Endothelial cell of umbilical vein (primary cell): ENCODE measurements at regions not wholly inside any gene's neighbourhood (a gene's known extent, or its start where the extent isn't known, plus 50 kb on each side); places are given as distances from the start of the nearest gene placed in this dataset.

Source experiments
- CTCF ChIP-seq, 2 donors: IDR thresholded peaks; 1 replicate in 1 of 2; 2 replicates in 1 of 2; pipeline ENCODE4 v1.5.1; 2011; ENCODE audit warnings: low read length in 2 of 2, mild to moderate bottlenecking in 2 of 2, moderate library complexity in 2 of 2, control low read depth in 1 of 2, inconsistent platforms in 1 of 2, low read depth in 1 of 2; ENCODE audit not compliant: insufficient read depth in 1 of 2; ENCODE audit errors: extremely low read depth in 1 of 2
- EZH2 ChIP-seq: IDR thresholded peaks from 2 replicates; pipeline ENCODE4 v1.6.1; 2012; ENCODE audit warnings: borderline replicate concordance, low read depth, mild to moderate bottlenecking, moderate library complexity, low read length, inconsistent platforms; ENCODE audit not compliant: severe bottlenecking
- FOS ChIP-seq: IDR thresholded peaks from 2 replicates; pipeline ENCODE4 v1.6.1; 2011; ENCODE audit warnings: mild to moderate bottlenecking, low read length, moderate library complexity, borderline replicate concordance; ENCODE audit not compliant: insufficient read depth
- GATA2 ChIP-seq: IDR thresholded peaks from 2 replicates; pipeline ENCODE4 v1.7.0; 2011; ENCODE audit warnings: low read depth, mild to moderate bottlenecking, moderate library complexity, mixed read lengths, low read length; ENCODE audit not compliant: insufficient read length, insufficient read depth
- JUN ChIP-seq: IDR thresholded peaks from 2 replicates; pipeline ENCODE4 v1.6.1; 2011; ENCODE audit warnings: borderline replicate concordance, low read depth; ENCODE audit not compliant: insufficient read length, insufficient read depth
- MYC ChIP-seq: IDR thresholded peaks from one replicate; pipeline ENCODE4 v1.6.1; 2011; ENCODE audit warnings: mild to moderate bottlenecking, low read depth, low read length
- POLR2A ChIP-seq: IDR thresholded peaks from 2 replicates; pipeline ENCODE4 v1.6.1; 2012; ENCODE audit warnings: low read depth, mild to moderate bottlenecking, control low read depth, low read length
- POLR2AphosphoS5 ChIP-seq: IDR thresholded peaks from 2 replicates; pipeline ENCODE4 v1.6.1; 2012; ENCODE audit warnings: low read depth, mild to moderate bottlenecking, control low read depth, low read length, moderate library complexity; ENCODE audit not compliant: insufficient read depth

GRCh38 chr3:75242012-75242735, 422.0 kb upstream of the FRG2C start:
- TF ChIP-seq GATA2: no peak
- no peak for TF ChIP-seq POLR2A
- no peak for TF ChIP-seq POLR2AphosphoS5
- TF ChIP-seq CTCF (IDR thresholded peaks at IDR 0.05; ENCODE audit: extremely low read depth in 1 of 2, insufficient read depth in 1 of 2, low read depth in 1 of 2, low read length in 2 of 2): no peak
- TF ChIP-seq FOS: no peak
- no peak for TF ChIP-seq EZH2
- no peak for TF ChIP-seq JUN
- no peak for TF ChIP-seq MYC
